GM21526 (cell line): ENCODE measurements at regions not wholly inside any gene's neighbourhood (a gene's known extent, or its start where the extent isn't known, plus 50 kb on each side); places are given as distances from the start of the nearest gene placed in this dataset.

Experiments
- ATAC-seq: cut with Tn5 transposase; IDR thresholded peaks from one replicate; pipeline ENCODE4 v1.9.1; 2021; ENCODE audit warnings: moderate library complexity; ENCODE audit not compliant: unreplicated experiment, low FRiP score

DNA sequence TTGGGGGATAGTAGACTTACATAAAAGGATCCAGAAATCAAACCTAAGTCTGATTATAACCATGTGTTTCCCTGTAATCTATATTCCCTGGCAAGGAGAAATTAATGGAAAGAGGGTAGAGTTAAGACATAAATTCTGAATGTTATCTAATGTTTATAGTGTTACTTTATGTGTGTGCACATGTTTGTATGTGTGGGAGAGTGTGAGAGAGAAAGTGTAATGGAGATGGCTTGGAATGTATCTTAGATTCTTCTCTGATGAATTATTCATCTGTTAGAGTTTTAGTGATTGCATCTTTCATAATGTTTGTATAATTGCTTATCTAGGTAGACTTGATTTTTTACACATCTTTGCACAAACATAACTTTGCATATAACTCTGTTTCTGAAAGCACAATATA, 490.9 kb downstream of the FLRT2 start:
- no peak for ATAC-seq

DNA sequence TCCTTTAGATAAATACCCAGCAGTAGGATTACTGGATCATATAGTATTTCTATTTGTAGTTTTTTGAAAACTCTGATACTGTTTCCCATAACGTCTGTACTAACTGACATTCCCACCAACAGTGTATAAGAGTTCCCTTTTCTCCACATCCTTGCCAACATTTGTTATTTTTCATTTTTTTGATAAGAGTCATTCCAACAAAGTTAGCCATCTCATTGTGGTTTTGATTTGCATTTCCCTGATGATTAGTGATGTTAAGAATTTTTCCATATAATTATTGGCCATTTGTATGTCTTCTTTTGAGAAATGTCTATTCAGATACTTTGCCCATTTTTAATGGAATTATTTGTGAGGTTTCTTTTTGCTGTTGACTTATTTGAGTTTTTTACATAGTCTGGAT, 486.0 kb downstream of the FLRT2 start:
- no peak for ATAC-seq

DNA sequence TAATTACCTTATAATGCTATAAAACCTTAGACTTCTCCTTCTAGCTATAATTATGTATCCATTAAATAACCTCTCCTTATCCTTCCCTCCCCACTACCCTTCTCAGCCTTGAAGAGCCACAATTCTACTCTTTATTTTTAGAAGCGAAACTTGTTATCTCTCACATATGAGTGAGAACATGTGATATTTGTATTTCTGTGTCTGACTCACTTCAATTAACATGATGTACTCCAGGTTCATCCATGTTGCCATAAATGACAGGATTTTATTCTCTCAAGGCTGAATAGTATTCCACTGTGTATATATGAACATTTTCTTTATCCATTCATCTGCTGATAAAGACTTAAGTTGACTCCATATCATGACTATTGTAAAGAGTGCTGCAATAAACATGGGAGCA, 485.6 kb downstream of the FLRT2 start:
- no peak for ATAC-seq

DNA sequence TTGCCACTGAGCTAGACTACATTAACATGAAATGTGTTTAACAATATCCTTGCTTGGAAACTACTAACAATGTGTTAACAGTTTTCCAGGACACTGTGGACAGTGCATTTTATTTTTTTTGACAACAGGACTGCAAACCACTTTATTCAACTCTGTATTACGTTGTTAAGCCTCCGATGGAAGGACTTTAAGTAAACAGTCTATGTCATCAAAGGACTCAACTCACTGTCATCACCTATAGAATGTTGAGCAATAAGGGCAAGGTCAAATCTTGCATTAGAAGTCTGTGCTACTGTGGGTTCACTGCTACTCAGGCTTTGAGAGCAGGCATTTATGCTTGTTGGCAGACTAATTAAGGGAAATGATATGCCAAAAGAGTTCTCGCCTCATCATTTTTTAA, 483.7 kb downstream of the FLRT2 start:
- no peak for ATAC-seq

DNA sequence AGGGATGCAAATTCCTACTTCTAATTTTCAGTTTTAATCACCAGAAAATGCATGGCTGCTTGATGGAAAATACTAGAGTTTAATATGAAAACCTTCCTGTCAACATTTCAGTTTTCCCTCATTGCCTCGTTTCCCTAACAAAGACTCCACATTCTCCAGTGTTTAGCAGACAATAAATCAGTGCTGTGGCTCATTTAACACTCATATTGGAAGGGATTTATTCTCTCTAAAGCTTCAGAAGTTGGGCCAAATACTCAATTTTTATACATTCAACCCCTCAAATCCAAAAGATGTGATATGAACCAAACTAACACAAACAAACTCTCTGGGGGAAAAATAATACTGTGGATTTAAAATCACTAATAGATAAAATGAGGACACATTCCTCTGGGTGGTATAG, 482.5 kb downstream of the FLRT2 start:
- no peak for ATAC-seq

DNA sequence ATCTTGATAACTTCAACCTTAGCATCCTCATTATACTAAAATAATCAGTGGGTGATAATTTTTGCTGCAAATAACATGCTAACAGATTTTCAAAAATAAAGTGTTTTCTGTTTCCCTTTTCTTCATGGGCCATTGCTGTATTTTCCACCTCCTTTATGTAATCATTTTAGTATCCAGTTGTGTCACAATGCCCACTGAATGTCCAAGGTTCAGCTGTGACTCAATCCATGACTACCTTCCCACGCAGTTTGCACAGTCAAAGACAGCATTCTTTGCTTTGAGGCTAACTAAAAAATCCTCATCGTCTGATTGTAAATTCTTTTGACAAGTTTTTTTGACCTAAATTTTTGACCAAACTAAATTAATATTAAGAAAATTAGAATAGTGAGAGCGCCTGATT, 474.1 kb downstream of the FLRT2 start:
- no peak for ATAC-seq

DNA sequence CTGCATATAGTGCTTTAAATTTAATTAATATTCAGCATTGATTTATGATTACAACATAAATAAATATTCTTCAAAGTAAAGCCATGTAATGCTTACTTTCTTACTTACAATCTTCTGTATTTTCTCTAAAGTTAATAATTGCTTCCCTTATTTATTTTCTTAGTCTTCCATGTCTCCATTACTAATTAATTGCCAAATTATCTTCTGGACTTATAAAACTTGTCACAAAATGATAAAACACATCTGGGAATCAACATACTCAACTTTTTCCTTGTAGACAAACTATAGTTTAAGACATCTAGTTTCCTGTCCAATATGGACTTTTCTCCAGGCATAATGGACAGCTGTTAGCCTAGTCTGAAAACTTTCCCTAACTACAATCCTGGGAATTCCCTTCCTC, 466.6 kb downstream of the FLRT2 start:
- no peak for ATAC-seq

DNA sequence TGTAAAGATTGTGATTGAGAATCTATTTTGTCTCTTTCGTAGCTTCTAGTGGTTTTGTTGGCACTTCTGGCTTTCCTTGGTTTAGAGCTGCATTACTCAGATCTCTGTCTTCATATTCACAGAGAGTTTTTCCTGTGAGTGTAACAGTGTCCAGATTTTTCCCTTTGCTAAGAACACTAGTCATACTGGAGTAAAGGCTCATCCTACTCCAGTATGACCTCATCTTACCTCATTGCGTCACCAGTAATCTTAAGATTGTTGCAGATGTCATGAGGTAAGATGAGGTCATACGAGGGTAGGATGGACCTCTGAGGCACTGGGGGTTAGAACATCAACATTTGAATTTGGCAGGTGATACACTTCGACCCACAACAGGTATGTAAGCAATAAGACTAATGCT, 461.2 kb downstream of the FLRT2 start:
- no peak for ATAC-seq

DNA sequence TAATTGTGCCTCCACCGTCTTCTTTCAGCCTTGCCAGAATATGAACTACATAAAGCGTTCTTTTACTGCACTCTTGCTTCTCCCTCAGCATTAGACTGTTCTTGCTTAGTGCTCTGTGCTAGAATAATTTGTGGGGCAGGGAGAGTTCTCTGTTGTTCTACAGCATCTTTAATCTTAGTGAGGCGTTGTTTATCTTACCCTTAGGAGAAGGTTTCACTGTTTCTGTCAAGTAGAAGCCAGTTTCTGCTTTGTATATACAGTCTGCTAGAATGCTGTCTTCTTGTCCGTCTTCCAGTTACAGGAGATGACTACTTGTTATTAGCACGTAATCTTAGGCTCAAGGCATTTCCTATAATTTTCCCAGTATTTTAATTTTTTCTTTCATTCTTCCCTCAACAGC, 458.0 kb downstream of the FLRT2 start:
- ATAC-seq, result no peak

DNA sequence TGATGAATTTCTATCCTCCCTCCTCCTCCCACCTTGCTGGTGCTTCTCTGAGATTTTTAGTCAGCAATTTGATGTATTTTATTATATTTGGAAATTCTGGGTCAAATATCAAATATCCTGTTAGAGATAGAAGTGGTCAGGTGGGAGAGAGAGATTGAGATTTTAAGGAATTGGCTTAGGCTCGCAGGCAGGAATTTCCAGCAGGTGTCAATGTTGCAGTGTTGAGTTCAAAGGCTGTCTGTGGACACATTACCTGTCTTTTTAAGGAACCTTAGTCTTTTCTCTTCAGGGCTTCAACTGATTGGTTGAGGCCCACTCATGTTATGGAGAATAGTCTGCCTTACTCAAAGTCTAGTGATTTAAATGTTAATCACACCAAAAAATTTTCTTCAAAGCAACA, 457.3 kb downstream of the FLRT2 start:
- no peak for ATAC-seq

DNA sequence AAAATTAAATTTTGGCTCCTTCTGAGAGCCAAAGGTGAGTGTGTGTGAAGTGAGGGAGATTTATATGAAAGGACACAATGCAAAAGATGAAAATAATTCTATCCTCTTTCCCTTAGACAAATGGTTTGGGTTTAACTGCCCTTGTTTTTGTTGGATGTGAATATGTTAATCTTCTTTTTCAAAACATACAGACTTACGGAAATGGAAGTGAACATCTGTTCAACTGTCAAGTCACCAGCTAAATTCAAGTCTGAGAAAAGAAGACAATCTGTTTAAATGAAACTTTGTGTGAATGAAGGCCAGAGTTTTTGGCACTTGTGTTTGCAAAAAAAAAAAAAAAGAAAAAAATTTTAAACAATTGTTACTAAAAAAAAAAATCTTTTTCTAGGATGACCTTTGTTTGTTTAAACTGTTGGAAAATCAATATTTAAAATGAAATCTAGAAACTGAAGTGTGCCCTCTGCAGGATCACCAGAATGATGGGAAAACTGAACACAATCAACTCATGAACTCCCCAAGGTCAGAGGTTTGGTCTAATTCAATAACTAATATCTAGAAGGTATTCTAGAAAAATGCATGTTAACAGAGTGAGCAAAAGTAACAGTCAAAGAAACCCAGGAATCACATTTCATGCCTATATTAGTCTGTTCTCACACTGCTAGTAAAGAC, 448.8 kb downstream of the FLRT2 start:
- ATAC-seq, result no peak

DNA sequence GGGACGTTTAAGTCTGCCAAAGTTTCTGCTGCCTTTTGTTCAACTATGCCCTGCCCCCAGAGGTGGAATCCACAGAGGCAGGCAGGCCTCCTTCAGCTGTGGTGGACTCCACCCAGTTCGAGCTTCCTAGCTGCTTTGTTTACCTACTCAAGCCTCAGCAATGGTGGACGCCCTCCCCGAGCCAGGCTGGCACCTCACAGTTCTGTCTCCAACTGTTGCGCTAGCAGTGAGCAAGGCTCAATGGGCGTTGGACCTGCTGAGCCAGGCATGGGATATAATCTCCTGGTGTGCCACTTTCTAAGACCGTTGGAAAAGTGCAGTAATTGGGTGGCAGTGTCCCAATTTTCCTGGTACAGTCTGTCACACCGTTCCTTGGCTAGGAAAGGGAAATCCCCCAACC, 444.7 kb downstream of the FLRT2 start:
- no peak for ATAC-seq

DNA sequence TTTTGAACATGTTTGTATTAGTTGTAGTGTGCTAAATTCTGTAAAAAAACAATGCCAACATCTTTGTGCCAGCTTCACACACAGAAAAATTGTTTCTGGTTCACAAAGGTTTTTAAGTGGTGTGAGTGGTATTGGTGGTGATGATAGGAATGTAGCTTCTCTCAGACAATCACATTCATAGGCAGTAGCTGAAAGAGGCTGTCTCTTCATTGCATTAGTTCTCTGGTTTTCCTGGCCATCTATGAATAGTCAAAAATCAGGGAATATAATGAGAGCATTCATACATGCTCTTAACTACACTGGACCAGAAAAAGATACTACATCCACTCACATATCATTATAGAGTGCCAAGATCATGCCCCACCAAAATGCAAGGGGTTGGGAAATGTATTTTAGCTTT, 433.5 kb downstream of the FLRT2 start:
- no peak for ATAC-seq

DNA sequence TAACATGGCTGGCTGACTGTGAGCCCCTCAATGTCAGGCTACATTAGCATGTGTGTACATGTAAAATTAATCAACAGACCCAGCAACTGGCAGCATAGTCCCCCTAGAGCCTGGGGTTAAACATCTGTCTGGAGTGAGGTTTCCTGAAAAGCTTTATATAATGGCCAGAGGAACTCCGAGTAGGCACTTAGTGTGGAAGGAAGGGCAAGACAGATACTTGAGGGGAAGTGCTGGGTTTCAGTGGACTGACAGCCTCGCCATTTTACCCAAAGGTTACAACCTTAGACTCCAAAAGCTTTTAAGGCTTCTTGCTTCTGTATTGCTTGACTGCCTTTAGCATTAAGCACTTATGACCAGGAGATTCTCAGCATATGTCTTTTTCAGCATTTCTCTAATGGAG, 430.8 kb downstream of the FLRT2 start:
- no peak for ATAC-seq

DNA sequence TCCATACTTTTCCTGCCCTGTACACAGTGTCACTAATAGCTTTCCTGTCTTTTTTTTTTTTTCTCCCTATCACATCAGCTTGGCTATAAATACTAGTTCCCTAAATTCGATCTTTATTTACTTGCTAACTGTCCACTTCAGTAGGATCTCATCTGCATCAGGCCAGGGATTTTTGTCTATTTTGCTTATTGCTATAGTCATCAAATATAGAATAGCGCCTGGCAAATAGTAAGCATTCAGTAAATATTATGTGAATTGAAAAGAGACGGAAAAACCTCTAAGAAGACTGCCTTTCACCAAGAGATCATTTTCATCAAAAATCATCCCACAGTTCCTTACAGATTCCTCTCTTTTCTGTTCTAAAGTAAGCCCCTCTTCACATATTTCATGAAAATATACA, 429.1 kb downstream of the FLRT2 start:
- ATAC-seq, result no peak

DNA sequence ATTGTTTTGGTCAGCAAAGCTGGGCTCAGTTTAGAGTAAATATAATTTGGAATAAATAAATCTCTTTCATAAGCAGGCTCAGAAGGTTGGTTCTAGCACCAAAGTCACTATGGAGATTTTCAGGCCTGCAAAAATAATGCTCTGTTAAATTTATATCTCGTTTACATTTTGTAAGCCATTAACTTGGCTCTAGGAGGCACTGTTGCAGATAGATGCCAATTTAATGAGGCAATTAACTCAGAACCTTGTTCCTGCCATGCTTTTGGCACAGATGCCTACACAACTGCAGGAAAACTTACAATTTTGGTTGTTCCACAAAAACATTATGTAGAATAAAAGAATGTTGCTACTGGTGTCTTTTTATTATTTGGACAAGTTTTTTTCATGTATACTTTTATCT, 428.1 kb downstream of the FLRT2 start:
- ATAC-seq, result no peak

DNA sequence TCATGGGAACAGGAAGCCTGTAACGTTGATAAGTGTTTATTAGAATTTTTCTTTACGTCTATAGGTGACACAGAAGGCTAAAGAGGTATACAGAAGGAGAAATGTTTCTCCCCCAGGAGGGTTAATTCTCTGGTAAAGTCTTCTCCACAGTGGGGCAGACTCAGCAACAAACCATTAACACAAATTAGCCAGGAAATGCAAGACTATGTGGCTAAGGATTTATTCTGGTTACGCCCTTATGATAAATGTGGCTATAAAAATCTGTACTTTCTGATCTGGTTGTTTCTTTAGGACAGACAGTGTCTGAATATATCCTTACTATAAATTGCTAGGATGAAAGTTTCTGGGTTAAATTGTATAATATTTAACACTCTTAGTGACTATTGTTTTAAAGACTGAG, 423.3 kb downstream of the FLRT2 start:
- no peak for ATAC-seq

DNA sequence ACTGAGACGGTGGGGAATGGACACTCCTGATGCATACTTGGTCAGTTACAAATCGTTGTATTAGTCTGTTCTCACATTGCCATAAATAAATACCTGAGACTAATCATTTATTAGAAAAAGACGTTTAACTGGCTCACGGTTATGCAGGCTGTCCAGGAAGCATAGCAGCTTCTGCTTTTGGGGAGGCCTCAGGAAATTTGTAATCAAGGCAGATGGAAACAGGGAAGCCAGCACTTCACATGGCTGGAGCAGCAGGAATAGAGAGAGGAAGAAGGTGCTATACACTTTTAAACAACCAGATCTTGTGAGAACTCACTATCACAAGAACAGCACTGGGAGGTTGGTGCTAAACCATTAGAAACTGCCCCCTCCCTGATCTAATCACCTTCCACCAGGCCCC, 418.2 kb downstream of the FLRT2 start:
- ATAC-seq, result no peak

DNA sequence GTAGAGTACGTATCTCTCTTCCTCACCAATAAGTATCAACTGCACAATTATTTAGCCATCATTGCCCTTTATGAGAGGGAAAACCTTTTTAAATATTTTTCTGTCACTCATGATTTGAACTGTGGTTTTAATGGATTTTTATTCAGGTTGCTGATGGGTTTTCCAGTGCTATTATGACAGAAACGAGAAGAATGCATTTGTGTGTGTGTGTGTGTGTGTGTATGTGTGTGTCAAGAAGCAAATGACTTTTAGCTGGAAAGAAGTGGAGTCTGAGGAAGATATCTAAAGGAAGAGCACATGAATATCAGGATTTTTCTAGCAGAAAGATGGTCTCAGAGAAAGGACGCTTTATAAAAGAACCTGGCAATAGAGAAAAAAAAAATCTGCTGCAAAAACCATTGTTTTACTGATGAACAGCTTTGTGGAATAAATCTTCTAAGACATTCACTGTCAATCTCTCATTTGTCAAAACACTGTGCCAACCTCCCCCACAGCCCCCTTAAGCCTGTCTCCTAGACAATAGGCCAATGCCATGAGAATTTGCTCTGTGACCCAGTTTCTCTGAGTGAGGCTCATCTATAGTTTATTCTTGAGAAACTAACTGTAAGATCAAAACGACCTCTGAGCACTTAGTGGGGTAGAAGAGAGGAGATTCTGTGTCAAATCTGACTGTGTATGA, 417.7 kb downstream of the FLRT2 start:
- no peak for ATAC-seq

DNA sequence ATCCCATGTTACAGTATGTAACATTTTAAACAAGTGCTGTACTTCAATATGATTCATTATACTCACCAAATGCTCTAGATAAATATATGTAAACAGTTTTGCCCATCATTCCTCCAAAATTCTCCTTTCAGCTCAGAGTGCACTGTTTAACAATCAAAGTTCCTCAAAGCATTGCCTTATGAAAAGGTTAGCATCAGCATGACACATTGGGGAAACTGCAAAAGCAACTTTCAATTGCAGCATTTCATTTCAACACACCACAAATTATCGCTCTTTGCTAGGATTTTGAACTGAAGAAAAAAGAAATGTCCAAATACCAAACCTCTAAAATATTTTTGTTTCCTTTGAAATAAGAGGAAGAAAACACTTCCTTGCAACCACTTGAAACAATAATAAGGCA, 413.2 kb downstream of the FLRT2 start:
- ATAC-seq, result no peak

DNA sequence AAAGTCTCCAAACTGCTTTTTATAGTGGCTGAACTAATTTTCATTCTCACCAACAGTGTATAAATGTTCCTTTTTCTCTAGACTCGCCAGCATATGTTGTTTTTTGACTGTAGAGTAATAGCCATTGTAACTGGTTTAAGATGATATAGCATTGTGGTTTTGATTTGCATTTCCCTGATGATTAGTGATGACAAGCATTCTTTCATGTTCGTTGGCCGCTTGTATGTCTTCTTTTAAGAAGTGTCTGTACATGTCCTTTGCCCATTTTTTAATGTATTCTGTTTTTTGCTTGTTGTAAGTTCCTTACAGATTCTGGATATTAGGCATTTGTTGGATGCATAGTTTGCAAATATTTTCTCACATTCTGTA, 404.9 kb downstream of the FLRT2 start:
- ATAC-seq, result peak; percentile 58

DNA sequence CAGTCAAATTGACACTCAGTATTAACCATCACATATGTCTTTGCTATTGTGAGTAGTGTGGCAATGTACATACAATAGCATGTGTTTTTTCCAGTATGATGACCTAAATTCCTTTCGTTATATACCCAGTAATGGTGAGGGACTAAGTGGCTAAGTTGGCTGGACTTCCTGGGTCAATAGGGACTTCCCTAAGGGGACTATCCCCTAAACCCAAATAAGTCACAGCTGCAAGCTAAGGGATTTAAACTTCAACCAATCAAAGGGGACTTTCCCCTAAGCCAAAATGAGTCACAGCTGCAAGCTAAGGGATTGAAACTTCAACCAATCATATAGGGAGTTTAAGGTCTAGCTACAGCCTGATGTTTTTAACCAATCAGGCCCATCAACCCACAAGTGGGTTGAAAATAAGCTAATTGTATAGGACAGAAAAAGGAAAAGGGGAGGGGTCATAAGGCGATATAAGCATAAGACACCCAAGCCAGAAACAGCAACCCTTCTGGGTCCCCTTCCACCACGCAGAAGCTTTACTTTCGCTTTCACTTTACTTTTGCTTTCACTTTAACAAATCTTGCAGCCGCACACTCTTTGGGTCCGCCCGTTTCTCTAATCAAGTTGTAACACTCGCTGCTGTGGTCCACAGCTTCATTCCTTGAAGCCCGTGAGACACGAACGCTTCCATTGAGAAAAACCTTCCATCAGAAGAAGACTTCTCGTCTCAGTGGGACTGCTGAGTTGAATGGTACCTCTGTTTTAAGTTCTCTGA, 404.4 kb downstream of the FLRT2 start:
- ATAC-seq, result peak; percentile 94
